ENCODE measurements at regions not wholly inside any gene's neighbourhood (a gene's known extent, or its start where the extent isn't known, plus 50 kb on each side); places are given as distances from the start of the nearest gene placed in this dataset.
"Not testable (repeated sequence)": the region's sequence is repeated elsewhere in the genome, so short reads cannot be mapped to it uniquely, and the experiment has no call there.

DNA sequence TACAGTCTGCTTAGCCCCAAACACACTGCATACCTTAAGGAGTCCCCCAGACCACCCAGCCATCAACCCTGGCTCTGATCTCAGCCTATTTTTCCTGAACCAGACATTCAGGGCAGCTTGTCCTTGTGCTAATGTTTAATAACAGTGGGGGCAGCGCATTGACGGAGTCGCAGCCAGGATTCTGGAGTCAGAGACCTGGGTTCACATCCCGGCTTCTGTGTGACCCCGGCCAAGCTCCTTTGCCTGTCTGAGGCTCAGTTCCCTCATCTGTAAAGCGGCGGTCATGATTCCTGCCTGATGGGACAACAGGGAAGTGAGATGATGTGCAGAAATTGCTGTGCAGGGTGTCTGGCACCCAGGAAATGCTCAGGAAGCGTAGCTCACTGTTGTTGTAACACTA is 63.1 kb downstream of the MATN1 start:
- no peak for DNase-seq (ENCODE audit: low read depth)

DNA sequence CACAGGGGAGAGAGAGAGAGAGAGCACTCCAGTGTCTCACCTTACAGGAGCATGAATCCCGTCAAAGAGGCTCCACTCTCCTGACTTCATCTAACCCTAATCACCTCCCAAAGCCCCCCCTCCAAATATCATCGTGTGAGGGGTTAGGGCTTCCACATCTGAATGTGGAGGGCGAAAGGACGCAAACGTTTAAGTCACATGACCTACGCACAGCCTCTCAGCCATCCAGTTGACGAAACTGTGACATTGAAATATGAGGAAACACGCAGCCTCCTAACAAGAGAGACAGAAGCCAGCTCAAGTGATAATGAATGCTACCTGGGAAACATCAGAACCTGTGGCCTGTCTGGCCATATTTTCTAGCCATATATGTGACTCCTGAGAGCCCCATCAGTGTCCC is 63.7 kb downstream of the MATN1 start:
- DNase-seq (ENCODE audit: low read depth): no peak

DNA sequence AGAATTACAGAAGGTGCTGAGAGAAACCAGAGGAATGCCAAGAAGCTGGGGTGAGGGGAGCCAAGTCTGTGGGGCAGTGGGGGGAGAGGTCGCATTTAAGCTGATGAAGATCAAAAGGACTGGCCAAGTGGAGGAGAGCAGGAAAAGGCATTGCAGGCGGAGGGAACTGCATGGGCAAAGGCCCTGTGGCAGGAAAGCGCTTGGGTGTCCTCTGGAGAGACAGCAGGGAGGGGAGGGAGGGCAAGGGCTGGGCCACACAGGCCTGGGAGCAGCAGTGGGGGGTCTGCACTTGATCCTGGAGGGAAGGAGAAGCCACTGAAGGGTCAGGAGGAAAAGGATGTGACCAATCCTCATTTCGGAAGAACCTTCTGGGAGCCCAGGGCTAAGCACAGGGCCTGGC is 65.0 kb downstream of the MATN1 start:
- not testable (repeated sequence) for DNase-seq (ENCODE audit: low read depth)

DNA sequence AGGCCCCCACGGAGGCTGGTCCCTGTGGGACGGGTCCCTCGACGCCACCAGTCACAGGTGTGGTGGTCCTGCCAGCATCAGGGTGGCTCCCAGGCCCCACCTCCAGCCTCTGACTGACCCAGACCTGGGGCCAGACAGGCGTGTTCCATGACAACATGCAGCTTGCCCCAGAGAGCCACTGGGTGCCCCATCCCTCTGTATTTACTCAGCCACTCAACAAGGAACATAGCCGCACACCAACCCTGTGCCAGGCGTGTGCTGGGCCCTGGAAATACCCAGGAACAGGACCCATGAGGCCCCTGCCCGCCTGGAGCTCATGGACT is 65.4 kb downstream of the MATN1 start:
- no peak for DNase-seq (ENCODE audit: low read depth)

DNA sequence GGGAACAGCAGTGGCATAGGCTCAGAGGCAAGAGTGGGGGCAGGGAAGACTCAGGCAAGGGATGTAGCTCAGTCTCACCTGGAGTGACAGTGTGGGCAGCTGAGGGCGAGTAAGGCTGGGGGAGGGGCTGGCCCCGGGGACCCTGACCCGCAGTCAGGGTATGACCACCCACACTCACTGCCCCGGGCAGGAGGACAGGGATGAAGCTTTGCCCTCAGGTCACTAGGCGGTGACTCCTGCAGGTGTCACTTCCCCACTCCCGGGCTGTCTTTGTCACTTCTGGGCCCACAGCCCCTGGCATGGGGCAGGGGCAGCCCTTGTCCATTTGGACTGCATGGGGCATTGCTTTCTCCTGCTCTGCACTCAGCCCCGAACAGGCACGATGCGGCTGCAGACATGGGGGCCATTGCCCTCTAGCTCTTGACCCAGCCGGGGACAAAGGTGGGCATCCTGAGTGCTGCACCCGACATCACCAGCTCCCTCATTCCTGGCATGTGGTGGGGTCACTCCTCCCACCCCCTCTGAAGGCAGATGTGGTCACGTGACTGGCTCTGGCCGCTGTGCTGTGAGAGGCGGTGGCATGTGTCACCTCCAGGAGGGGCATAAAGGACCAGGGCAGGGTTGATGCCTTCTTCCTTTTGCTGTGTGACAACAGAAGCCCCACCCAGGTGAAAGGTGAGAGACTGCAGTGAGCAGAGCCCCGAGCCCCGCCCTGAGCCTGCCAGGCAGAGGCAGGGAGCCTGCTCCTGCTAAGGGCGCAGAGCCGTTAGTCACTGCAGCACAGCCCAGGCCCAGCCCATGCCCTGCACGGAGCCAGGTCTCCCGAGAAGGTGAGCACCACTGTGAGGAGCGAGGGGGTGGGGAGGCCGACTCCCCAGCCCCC is 66.0 kb downstream of the MATN1 start:
- DNase-seq (ENCODE audit: low read depth): no peak

DNA sequence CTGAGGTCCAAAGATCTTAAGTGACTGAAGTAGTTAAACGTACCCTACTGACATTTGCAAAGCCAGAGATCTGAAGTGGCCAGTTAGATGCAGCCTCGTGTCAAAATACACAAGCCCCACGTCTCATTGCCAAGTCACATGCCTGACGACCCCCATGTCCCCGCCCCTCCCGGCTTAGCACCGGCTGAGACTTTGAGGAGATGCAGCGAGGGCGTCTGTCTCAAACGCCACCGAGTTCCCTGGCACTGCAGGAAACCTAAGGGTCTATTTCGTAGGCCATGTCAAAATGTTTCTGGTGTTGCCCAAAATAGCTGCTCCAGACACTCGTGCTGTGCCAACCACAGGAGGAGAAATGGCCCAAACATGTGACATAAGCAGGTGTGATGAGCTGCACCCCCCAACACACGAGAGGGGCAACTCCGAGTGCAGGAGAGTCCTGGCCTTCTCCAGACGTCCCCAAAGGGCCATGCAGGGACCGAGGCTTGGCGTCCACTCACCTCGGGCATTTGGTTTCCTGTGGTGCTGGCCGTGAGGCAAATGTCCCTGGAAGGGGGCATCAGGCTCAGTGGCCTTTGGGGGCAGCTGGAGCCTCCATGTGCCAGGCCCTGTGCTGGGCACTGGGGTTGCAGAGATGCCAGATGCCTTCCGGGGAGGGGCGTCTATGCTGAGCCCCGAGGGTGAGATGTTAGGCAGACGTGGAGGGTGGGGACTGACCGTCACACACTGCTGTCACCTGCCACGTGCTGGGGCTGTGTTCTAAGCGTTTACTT is 67.0 kb downstream of the MATN1 start:
- DNase-seq (ENCODE audit: low read depth): no peak

DNA sequence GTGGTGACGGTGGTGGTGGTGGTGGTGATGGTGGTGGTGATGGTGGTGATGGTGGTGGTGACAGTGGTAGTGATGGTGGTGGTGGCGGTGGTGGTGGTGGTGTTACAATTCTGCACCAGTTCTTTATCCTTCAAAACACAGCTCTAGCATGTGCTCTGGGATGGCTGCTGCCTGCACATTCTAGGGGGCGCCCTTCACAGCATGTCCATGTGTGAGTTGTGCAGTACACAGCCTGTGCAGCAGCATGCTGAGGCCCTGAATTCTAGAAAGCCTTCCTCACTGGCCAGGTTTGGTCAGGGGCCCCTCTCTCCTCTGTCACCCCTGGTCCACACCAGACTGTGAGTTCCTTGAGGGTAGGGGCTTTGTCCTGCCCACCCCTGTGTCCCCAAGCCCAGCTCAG is 67.7 kb downstream of the MATN1 start:
- no peak for DNase-seq (ENCODE audit: low read depth)

DNA sequence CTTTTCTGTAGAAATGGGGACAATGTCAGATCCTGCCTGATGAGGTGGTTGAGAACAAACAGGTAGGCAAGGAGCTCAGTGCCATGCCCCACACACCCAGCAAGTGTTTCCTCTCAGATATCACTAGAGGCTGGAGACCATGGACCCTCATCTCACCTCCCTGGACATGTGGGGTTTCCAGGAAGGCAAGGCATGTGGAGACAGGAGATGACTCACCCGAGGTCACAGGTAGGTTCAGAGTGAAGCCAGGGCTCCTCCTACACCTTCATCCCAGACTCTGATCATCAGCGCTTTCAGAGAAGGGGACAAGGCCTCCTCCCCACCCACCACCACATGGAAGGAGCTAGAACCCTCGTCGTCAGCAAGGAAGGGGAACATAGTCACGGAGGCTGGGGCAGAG is 69.2 kb downstream of the MATN1 start:
- DNase-seq (ENCODE audit: low read depth): no peak

DNA sequence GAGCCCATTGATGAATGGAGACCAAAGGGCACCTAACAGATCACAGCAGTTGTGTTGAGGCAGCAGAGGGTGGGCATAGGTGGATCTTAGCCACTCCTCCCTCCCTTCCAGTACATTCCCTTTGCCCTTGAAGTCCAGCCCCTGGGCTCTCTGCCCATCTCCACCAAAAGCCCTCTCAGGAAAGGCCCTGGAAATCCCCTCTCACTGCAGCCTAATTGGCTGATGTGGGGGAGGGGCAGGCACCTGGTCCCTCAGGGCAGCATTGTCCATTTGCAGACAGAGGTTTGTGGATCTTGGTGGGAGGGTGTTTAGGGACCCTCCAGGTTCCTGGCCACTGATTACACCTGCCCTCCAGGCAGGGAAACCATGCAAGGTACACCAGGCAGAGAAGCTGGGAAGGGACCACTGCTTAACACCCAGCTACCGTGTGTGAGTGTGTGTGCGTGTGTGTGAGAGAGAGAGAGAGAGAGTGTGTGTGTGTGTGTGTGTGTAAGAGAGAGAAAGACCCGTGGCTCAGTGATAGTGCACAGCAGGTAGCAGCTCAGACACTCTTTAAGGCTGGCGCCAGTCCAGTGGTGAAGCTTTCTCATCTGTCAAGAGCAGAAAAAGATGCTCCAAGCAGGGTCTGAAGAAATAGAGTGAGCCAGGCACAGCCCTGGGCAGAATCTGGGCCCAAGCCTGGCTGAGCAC is 71.1 kb downstream of the MATN1 start:
- peak; percentile 31 for DNase-seq (ENCODE audit: low read depth)

DNA sequence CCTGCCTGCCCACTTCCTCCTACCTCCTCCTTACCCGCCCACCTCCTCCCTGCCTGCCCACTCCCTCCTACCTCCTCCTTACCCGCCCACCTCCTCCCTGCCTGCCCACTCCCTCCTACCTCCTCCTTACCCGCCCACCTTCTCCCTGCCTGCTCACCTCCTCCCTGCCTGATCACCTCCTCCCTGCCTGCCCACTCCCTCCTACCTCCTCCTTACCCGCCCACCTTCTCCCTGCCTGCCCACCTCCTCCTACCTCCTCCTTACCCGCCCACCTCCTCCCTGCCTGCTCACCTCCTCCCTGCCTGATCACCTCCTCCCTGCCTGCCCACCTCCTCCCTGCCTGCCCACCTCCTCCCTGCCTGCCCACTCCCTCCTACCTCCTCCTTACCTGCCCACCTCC is 72.0 kb downstream of the MATN1 start:
- not testable (repeated sequence) for DNase-seq (ENCODE audit: low read depth)

DNA sequence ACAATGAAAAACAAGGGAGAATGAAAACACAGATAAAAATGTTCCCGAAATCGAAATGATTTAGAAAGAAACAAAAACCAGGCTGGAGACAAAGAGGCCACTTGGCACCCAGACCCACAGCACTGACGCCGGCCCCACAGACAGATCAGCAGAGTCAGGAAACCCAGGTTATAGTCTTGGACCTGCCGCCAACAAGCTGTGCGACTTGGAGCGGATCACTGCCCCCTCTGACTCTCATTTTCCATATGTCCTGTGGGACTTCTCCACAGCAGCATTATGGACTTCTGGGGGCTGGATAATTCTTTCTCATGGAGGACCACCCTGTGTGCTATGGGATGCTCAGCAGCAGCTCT is 72.4 kb downstream of the MATN1 start:
- DNase-seq (ENCODE audit: low read depth): no peak

DNA sequence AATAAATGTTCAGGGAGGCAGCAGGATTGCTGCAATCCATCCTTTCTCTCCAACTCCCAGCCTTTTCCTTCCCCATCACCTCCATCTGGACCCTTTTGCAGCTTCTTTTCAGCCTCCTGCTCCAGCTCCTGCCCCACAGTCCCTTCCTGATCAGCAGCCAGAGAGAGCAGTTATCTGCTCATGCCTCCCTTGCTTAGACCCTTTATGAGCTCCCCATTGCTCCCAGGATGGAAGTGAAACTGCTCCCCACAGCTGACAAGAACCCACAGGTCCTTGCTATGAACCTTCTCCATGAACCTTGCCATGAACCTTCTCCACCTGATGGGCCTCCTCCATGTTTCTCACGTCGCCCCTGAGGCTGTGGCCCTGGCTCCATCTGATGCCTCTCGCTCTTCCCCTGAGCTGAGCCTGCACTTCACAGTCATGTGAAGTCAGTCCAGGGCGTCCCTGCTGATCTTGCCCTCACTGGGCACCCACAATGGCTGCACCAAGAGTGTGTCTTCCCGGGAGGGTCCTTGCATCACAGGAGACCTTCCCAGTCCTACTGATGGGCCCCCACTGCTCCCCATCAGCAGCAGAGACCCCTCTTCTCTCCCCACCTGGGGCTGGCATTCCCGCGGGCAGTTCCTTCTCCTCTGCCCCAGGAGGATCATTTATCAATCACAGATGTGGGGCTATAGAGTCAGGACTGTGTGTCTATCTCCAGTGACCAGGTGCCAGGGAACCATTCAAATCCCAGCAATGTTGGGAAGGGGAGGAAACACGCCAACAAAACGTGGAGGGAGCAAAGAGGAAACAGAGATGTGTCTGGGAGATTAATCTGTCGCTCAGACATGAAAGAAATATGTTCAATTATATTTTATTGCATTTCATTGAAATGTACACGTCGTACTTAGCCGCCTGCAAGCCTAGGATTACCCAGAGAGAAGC is 73.1 kb downstream of the MATN1 start:
- DNase-seq (ENCODE audit: low read depth): no peak

DNA sequence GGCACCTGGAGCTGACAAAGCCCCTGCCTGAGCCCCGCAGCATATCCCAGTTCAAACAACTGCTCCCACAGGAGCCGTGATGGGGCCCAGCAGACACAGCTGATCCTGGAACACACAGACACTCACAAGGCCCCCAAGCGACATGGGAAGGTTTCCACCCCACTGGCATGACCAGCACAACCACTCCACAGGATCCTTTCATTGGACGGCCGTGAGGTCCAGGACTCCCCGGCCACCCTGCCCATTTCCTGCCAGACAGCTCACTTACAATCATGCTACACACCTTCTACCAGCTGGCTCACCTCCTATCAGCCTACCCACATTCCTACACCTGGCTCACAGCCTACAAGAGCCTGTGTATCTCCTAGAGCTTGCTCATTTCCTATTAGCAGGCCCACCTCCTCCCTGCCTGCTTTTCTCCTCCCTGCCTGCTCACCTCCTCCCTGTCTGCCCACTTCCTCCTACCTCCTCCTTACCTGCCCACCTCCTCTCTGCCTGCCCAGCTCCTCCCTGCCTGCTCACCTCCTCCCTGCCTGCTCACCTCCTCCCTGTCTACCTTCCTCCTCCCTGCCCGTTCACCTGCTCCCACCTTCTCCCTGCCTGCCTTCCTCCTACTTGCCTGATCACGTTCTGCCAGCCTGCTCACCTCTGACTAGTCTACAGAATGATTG is 73.9 kb downstream of the MATN1 start:
- peak; percentile 38 for DNase-seq (ENCODE audit: low read depth)

DNA sequence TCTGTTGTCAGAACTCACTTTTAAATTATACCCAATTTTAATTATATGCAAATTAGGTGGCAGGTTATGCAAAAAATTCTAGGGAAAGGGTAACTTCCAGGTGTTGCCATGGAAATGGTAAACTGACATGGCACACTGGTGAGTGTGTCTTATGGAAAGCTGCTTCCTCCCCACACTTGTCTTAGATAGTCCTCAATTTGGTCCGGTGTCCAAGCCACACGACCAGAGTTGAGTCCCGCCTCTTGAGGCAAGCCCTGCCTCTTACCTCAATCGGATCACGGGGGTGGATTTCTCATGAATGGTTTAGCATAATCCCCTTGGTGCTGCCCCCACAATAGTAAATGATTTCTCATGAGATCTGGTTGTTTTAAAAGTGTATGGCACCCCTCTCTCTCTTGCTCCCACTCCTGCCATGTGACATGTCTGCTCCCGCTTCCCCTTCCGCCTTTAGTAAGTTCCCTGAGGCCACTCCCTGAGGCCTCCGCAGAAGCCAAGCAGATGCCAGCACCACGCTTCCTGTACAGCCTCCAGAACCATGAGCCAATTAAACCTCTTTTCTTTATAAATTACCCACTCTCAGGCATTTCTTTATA is 74.9 kb downstream of the MATN1 start:
- DNase-seq (ENCODE audit: low read depth): peak; percentile 15

DNA sequence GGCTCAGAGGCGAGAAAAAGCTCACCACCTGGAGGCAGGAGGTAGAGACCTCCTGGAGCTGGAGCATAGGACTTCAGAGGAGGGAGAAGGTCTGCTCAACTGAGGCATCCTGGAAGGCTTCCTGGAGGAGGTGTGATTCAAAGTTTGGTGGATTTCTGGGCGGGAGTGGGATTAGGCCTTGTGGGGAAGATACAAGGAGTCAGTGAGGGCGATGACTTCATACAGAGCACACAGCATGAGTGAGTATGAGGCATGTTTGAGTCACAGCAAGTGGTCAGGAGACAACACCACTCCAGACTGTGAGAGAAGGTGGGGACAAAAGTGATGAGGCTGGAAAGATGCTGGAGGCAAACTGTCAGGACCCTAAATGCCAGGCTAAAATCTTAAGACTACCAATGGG is 77.6 kb downstream of the MATN1 start:
- DNase-seq (ENCODE audit: low read depth): peak; percentile 72

DNA sequence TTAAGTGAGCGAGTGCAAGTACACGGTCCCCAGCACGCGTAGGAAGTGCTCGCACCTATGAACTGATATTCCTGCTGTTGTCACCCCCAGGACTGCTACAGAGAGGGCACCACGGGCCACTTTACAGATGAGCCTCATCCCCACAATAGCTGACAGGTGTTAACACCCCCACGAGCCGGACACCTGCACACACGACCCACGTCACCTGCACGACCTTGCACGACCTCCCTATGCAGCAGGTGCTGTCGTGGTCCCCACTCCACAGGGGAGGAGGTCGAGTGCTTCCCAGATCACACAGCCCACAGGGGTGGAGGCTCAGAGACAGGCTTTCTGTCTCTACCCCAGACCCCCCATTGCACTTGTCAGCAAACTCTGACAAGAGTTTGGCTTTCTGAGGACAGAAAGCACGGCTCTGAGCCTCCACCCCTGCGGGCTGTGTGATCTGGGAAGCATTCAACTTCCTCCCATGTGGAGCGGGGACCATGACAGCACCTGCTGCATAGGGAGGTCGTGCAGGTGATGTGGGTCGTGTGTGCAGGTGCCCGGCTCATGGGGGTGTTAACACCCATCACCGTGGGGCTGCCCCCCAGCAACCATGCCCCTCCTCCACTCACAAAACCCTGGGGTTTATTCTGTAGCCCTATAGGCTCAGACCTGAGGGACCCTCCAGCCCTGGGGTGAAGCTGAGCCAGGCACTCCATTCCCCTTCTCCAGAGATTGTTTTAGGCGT is 80.8 kb downstream of the MATN1 start:
- DNase-seq (ENCODE audit: low read depth): no peak

DNA sequence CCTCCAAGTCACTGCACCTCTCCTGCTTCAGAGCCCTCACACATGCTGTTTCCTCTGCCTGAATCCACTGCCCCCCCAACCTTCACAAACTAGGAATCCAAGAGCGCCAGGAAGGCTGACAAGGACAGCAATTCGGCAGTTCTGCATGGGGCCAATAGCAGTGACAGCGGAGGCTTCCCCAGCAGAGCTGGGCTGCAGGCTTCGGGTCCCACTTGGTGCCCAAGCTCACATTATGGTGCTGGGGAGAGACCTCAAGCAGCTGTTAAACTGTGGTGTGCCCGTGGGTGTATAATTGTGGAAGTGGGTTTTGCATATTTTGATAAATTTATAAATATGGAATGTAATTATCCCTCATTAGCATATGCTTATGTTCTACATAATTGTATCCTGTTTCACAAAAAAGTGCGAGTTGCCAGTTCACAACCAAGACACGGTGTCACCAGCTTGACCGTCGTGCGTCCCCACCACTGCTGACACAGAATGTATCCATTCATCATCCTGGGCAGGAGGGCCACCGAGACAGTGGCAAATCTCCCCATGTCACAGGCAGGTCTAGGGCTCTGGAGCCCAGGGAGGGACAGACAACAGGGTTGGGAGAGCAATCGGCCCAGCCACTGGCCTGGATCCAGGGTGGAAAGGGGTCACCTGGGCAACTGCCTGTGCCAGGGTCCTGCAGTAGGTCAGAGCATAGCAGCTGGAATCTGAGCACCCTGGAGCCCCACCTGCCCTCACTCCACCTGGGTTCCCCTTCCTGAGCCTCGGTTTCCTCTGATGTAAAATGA is 81.6 kb downstream of the MATN1 start:
- no peak for DNase-seq (ENCODE audit: low read depth)

DNA sequence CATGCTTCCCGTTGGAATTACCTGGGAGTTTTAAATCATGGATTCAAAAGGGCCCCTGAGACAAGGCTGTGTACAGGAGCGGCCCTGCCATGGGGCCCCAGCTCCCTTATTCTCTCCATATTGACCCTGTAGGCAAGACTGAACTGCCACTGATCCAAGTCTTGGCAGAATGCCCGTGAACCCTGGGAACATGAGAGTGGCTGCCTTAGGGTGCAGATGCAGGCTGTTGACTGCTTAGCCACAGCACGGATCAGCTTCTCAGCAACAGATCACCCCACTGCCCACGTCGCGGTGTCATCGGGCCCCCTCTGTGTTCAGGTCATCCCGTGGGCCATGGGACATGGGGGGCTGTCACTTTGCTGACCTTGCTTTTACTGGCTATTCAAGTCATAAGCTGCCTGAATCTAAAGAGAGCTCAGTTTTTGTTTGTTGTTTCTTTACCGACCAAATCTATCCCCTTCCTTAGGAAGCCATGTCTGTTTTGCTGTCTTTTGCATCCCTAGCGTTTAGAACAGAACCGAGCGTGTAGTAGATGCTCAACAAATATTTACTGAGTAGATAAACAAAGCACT is 83.4 kb downstream of the MATN1 start:
- DNase-seq (ENCODE audit: low read depth): no peak

DNA sequence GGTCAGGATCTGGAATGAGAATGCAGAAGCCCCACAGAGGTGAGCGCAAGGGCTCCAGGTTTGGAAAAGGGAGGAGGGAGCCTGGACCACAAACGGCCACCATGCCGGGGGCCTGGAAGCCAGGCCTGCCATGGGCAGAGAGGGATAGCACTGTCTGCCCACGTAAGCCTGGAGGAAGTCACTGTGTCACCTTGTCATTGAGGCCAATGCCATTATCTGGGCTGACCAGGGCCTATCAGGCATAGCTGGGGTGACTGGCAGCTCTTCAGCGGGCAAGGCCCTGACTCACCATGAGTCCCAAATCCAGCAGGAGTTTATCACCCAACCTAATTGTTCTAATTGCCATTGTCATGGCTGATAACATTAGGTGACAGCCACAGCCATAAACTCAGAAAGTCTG is 84.6 kb downstream of the MATN1 start:
- DNase-seq (ENCODE audit: low read depth): no peak

Measured in M059J (cell line).